ENCODE measurements at regions not wholly inside any gene's neighbourhood (a gene's known extent, or its start where the extent isn't known, plus 50 kb on each side); places are given as distances from the start of the nearest gene placed in this dataset.

DNA sequence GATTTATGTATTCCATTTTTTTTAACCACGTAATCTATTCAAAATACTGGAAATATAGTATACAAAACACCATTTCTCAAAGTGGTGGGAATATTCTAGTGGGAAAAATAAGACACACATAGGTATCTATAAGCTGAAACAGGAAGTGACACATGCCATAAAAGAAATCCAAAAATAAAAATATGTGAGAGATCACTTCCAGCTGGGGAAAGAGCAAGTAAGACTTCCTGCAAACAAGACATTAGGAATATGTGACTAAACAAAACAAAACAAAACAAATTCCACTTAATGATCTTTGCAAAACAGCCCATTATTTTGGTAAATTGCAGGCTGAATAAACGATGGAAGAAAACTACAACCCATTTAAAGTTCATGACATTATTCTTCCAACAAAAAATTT, 107.3 kb upstream of the CEP126 start:
- TF ChIP-seq POLR2A (IDR thresholded peaks at IDR 0.05; ENCODE audit: low read depth, low read length) (no peak), RCOR1 (IDR thresholded peaks at IDR 0.05; ENCODE audit: insufficient replicate concordance, low read length) (no peak), CEBPB (IDR thresholded peaks at IDR 0.05; ENCODE audit: low read depth, low read length) (no peak), RAD21 (IDR thresholded peaks at IDR 0.05; ENCODE audit: low read length) (no peak), RFX5 (IDR thresholded peaks at IDR 0.05; ENCODE audit: low read depth, low read length) (no peak), MAFK (IDR thresholded peaks at IDR 0.05; ENCODE audit: low read depth, low read length) (no peak), MXI1 (IDR thresholded peaks at IDR 0.05; ENCODE audit: borderline replicate concordance, low read depth, low read length) (no peak), SMC3 (IDR thresholded peaks at IDR 0.05; ENCODE audit: low read depth, low read length) (no peak), NFE2L2 (IDR thresholded peaks at IDR 0.05; ENCODE audit: low read depth, low read length) (no peak), FOS (IDR thresholded peaks at IDR 0.05; ENCODE audit: low read depth, low read length) (no peak)
- TF ChIP-seq, protein P1, sequence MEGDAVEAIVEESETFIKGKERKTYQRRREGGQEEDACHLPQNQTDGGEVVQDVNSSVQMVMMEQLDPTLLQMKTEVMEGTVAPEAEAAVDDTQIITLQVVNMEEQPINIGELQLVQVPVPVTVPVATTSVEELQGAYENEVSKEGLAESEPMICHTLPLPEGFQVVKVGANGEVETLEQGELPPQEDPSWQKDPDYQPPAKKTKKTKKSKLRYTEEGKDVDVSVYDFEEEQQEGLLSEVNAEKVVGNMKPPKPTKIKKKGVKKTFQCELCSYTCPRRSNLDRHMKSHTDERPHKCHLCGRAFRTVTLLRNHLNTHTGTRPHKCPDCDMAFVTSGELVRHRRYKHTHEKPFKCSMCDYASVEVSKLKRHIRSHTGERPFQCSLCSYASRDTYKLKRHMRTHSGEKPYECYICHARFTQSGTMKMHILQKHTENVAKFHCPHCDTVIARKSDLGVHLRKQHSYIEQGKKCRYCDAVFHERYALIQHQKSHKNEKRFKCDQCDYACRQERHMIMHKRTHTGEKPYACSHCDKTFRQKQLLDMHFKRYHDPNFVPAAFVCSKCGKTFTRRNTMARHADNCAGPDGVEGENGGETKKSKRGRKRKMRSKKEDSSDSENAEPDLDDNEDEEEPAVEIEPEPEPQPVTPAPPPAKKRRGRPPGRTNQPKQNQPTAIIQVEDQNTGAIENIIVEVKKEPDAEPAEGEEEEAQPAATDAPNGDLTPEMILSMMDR (conservative IDR thresholded peaks at IDR 0.05; ENCODE audit: low read depth, low read length) = no peak
- TF ChIP-seq, protein P2, sequence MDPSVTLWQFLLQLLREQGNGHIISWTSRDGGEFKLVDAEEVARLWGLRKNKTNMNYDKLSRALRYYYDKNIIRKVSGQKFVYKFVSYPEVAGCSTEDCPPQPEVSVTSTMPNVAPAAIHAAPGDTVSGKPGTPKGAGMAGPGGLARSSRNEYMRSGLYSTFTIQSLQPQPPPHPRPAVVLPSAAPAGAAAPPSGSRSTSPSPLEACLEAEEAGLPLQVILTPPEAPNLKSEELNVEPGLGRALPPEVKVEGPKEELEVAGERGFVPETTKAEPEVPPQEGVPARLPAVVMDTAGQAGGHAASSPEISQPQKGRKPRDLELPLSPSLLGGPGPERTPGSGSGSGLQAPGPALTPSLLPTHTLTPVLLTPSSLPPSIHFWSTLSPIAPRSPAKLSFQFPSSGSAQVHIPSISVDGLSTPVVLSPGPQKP (IDR thresholded peaks at IDR 0.05; ENCODE audit: borderline replicate concordance, low read depth, low read length) = no peak
- TF ChIP-seq, protein P3, sequence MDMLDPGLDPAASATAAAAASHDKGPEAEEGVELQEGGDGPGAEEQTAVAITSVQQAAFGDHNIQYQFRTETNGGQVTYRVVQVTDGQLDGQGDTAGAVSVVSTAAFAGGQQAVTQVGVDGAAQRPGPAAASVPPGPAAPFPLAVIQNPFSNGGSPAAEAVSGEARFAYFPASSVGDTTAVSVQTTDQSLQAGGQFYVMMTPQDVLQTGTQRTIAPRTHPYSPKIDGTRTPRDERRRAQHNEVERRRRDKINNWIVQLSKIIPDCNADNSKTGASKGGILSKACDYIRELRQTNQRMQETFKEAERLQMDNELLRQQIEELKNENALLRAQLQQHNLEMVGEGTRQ (IDR thresholded peaks at IDR 0.05; ENCODE audit: low read depth, low read length) = no peak

Measured in IMR-90 (cell line).